Body of pancreas (tissue), 4 donors: ENCODE measurements at regions not wholly inside any gene's neighbourhood (a gene's known extent, or its start where the extent isn't known, plus 50 kb on each side); places are given as distances from the start of the nearest gene placed in this dataset.

Source experiments
- ATAC-seq: fragments of 150-250 bp; one replicate; pipeline ENCODE4 v1.9.1; 2016
- DNase-seq, 4 donors: peaks; one replicate each; pipeline ENCODE4 v3.0.0-alpha.2; 2019
- H3K27ac ChIP-seq, 4 donors: fragments of 200-600 bp; sonication (generic); 1 replicate in 3 of 4; 2 replicates in 1 of 4; pipeline versions ENCODE4 v1.5.1 to v1.6.1; 2016 to 2019; ENCODE audit warnings: mild to moderate bottlenecking in 1 of 4, mixed read lengths in 1 of 4, moderate library complexity in 1 of 4
- H3K27me3 ChIP-seq, 2 donors: fragments of 200-600 bp; sonication (generic); one replicate each; pipeline ENCODE4 v1.6.0; 2016; ENCODE audit warnings: mild to moderate bottlenecking in 1 of 2
- H3K36me3 ChIP-seq, 2 donors: fragments of 200-600 bp; sonication (generic); replicated peaks in 1 of 2; 2 replicates each; pipeline ENCODE4 v1.5.1; 2016; ENCODE audit warnings: low read depth in 2 of 2; ENCODE audit not compliant: insufficient read depth in 1 of 2
- H3K4me1 ChIP-seq: fragments of 200-600 bp; sonication (generic); one replicate; pipeline ENCODE4 v1.6.0; 2016
- H3K4me3 ChIP-seq, 2 donors: fragments of 200-600 bp; sonication (generic); 1 replicate in 1 of 2; 2 replicates in 1 of 2; pipeline ENCODE4 v1.5.1; 2016 to 2019
- H3K9me3 ChIP-seq, 3 donors: fragments of 200-600 bp; sonication (generic); 1 replicate in 2 of 3; 2 replicates in 1 of 3; pipeline ENCODE4 v1.5.1; 2016
- CTCF ChIP-seq, 7 experiments: fragments of 450-650 bp in 4 of 7; fragments of 200-600 bp in 3 of 7; sonication (generic) in 3 of 7; IDR thresholded peaks; one replicate each; pipeline ENCODE4 v1.5.1; 2016 to 2019; ENCODE audit warnings: antibody characterized with exemption in 7 of 7
- POLR2A ChIP-seq, 3 donors: fragments of 450-650 bp; IDR thresholded peaks; one replicate each; pipeline ENCODE4 v1.6.1; 2016; ENCODE audit warnings: antibody characterized with exemption in 3 of 3, mild to moderate bottlenecking in 2 of 3
- WGBS, 2 donors: methylation state at CpG; one replicate each; pipeline ENCODE4 v1.1.5; 2017; 5-methylcytosine and 5-hydroxymethylcytosine counted together
- intact Hi-C: fragments of 100-400 bp; cut with DNase I; formaldehyde crosslinking; loops from one replicate; pipeline ENCODE4 v1.15.1; 2023

- Histone ChIP-seq H3K4me3 (no peak overlapping the region), H3K4me1 (no peaks in the 10 kb centered on the region), H3K27me3 (no peaks in the 10 kb centered on the region), H3K27ac (no peak overlapping the region), H3K36me3 (no peaks in the 10 kb centered on the region), H3K9me3 (no peaks in the 10 kb centered on the region)
- DNase-seq (no peak), ATAC-seq (no peak)
- intact Hi-C loops: no loop called here
- 57 to 59% methylated on average over 5 of the region's 5 CpGs for WGBS, 2 donors
- TF ChIP-seq CTCF (IDR thresholded peaks at IDR 0.05): no peak
- no peak for TF ChIP-seq POLR2A (IDR thresholded peaks at IDR 0.05)
These were observed 293.2 kb upstream of the SEMA3D start for GRCh38 chr7:85479918-85480643.

- no peaks in the 10 kb centered on the region for H3K4me1 ChIP-seq
- H3K4me3 ChIP-seq: no peak overlapping the region
- H3K9me3 ChIP-seq: no peaks in the 10 kb centered on the region
- ATAC-seq (no peak), DNase-seq (no peak)
- no peaks in the 10 kb centered on the region for H3K36me3 ChIP-seq
- TF ChIP-seq CTCF (IDR thresholded peaks at IDR 0.05) (no peak), POLR2A (IDR thresholded peaks at IDR 0.05) (no peak)
- intact Hi-C loops: no loop called here
- no peak overlapping the region for H3K27ac ChIP-seq
- H3K27me3 ChIP-seq: no peaks in the 10 kb centered on the region
- 61 to 63% methylated on average over 5 of the region's 5 CpGs for WGBS, 2 donors
These were observed 291.7 kb upstream of the SEMA3D start for GRCh38 chr7:85478530-85478929.

- Histone ChIP-seq H3K36me3 (no peaks in the 10 kb centered on the region), H3K4me3 (no peak overlapping the region), H3K4me1 (no peaks in the 10 kb centered on the region), H3K27ac (no peak overlapping the region), H3K27me3 (no peaks in the 10 kb centered on the region), H3K9me3 (no peaks in the 10 kb centered on the region)
- no peak for ATAC-seq
- 86 to 88% methylated on average over 2 of the region's 2 CpGs for WGBS, 2 donors
- intact Hi-C loops: no loop called here
- no peak for DNase-seq
- TF ChIP-seq POLR2A (IDR thresholded peaks at IDR 0.05): no peak
- TF ChIP-seq CTCF (IDR thresholded peaks at IDR 0.05): no peak
These were observed 288.6 kb upstream of the SEMA3D start for GRCh38 chr7:85475476-85475875.

GRCh38 chr7:85475071-85475470 is 288.2 kb upstream of the SEMA3D start:
- H3K36me3 ChIP-seq: no peaks in the 10 kb centered on the region
- ATAC-seq (no peak), DNase-seq (no peak)
- intact Hi-C loops: no loop called here
- no peak overlapping the region for H3K4me3 ChIP-seq
- no peaks in the 10 kb centered on the region for H3K4me1 ChIP-seq
- no peak overlapping the region for H3K27ac ChIP-seq
- no peak for TF ChIP-seq CTCF (IDR thresholded peaks at IDR 0.05)
- no peak for TF ChIP-seq POLR2A (IDR thresholded peaks at IDR 0.05)
- no peaks in the 10 kb centered on the region for H3K9me3 ChIP-seq
- 69 to 76% methylated on average over 5 of the region's 5 CpGs for WGBS, 2 donors
- no peaks in the 10 kb centered on the region for H3K27me3 ChIP-seq

- 61 to 69% methylated on average over 2 of the region's 2 CpGs for WGBS, 2 donors
- no peak for DNase-seq
- H3K4me3 ChIP-seq: no peak overlapping the region
These were observed 287.4 kb upstream of the SEMA3D start for GRCh38 chr7:85474234-85474633.

More at GRCh38 chr7:85474234-85474633, 287.4 kb upstream of the SEMA3D start:
- intact Hi-C loops: no loop called here
- no peak for ATAC-seq
- H3K27ac ChIP-seq: no peak overlapping the region
- H3K9me3 ChIP-seq: no peaks in the 10 kb centered on the region
- no peaks in the 10 kb centered on the region for H3K36me3 ChIP-seq
- TF ChIP-seq CTCF (IDR thresholded peaks at IDR 0.05) (no peak), POLR2A (IDR thresholded peaks at IDR 0.05) (no peak)
- no peaks in the 10 kb centered on the region for H3K27me3 ChIP-seq
- no peaks in the 10 kb centered on the region for H3K4me1 ChIP-seq
